ENCODE measurements at regions not wholly inside any gene's neighbourhood (a gene's known extent, or its start where the extent isn't known, plus 50 kb on each side); places are given as distances from the start of the nearest gene placed in this dataset.

DNA sequence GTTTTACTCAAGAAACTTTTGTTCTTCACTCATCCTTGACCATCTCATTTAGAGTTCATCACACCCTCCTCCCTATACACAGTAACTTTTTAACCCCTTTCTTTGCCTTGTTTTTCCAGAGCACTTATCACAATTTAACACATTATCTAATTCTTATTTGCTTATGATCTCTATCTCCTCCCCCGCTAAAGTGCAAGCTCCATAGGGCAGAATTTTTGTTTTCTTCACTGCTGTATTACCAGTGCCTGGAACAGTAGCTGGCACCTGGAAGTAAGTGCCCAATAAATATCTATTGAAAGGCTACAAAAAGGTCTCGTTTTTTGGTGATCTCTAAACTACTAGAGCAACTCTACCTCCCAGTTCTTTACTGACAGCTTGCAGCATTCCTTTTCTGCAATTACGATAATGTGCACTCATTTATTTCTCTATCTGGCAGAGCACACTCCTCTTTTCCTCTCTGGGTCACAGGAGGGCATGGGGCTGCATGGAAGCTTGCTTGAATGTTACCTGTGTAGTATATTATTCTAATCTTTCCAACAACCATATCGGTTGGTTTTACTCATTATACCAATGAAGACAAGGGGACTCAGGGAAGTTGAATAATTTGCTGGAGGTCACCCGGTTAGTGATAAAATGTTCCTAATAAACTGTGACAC lies 57.4 kb upstream of the CHST9 start:
- H3K4me3 ChIP-seq (replicated peaks; ENCODE audit: low read depth, low read length) = no peak overlapping the region
- no peak for DNase-seq (ENCODE audit: extremely low read depth, low read depth)
- TF ChIP-seq, protein P1, sequence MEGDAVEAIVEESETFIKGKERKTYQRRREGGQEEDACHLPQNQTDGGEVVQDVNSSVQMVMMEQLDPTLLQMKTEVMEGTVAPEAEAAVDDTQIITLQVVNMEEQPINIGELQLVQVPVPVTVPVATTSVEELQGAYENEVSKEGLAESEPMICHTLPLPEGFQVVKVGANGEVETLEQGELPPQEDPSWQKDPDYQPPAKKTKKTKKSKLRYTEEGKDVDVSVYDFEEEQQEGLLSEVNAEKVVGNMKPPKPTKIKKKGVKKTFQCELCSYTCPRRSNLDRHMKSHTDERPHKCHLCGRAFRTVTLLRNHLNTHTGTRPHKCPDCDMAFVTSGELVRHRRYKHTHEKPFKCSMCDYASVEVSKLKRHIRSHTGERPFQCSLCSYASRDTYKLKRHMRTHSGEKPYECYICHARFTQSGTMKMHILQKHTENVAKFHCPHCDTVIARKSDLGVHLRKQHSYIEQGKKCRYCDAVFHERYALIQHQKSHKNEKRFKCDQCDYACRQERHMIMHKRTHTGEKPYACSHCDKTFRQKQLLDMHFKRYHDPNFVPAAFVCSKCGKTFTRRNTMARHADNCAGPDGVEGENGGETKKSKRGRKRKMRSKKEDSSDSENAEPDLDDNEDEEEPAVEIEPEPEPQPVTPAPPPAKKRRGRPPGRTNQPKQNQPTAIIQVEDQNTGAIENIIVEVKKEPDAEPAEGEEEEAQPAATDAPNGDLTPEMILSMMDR (IDR thresholded peaks at IDR 0.05; ENCODE audit: low read depth, low read length, missing control alignments) = no peak

DNA sequence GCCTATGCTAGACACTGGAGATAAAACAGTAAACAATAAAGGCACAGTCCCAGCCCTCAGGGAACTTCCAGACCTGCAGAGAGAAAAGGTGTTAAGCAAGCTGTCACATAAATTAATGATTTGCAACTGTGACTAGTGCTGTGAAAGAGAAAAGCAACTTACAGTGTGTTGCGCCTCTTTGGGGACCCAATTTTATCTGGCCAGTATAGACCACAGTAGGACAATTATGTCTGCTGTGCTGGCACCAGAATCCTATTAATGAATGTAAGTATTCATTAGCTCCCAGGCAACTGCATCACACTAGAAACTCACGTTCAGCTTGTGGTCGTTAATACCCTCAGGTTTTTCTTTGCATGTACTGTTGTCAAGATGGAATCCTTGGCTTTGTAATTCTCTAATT lies 55.3 kb upstream of the CHST9 start:
- no peak overlapping the region for H3K4me3 ChIP-seq (replicated peaks; ENCODE audit: low read depth, low read length)
- DNase-seq (ENCODE audit: extremely low read depth, low read depth) = no peak
- TF ChIP-seq, protein P1 (IDR thresholded peaks at IDR 0.05; ENCODE audit: low read depth, low read length, missing control alignments) = no peak

DNA sequence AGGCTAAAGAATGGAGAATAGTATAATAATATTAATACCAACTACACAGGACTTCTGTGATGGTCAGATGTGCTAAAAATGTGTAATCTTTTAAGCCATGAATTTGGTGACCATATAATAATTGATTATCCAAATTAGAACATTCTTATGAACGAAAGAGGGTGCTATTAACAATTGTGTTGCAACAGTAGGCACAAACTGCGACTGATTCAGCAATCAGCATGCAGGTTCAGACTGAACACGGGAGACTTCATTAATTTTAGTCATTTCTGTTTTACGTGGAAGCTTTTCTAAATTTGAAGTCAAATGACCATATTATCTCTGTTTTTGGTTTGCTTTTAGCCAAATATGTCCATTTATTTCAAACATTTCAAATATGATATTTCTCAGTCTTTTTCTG lies 54.6 kb upstream of the CHST9 start:
- DNase-seq (ENCODE audit: extremely low read depth, low read depth) = no peak
- no peak overlapping the region for H3K4me3 ChIP-seq (replicated peaks; ENCODE audit: low read depth, low read length)
- TF ChIP-seq, protein P1 (IDR thresholded peaks at IDR 0.05; ENCODE audit: low read depth, low read length, missing control alignments) = no peak

DNA sequence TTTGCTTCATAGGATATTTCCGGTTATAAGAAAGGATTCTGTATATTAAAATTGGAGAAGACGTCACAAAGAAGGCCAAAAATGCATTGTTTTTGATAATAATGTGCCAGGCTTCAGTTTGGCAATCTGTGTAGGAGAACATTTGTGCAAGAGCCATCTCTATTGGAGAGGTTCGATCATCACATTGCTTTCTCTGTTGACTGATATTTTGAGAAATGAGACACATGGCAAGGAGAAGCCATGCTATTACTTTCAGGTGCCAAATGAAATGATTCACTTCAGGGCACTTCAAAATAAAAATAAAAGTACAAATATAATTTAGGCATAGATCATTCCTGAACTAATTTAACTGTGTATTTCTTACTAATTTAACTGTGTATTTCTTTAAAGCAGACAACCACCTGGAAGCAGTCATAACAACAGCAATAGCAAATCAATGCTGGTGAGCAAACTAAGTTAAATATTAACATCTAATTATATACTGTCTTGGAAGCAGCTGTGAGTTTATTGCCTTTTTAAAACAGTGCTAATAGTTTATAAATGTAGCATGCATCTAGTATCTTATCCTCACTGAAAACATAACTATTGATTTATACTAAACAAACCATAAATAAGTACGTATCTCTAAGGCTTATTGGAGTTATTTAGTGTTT lies 50.2 kb upstream of the CHST9 start:
- no peak overlapping the region for H3K4me3 ChIP-seq (replicated peaks; ENCODE audit: low read depth, low read length)
- no peak for DNase-seq (ENCODE audit: extremely low read depth, low read depth)
- TF ChIP-seq, protein P1 (IDR thresholded peaks at IDR 0.05; ENCODE audit: low read depth, low read length, missing control alignments) = no peak

All from HFF-Myc (cell line).